Left ventricle myocardium inferior (tissue), 1 donor: ENCODE measurements at regions not wholly inside any gene's neighbourhood (a gene's known extent, or its start where the extent isn't known, plus 50 kb on each side); places are given as distances from the start of the nearest gene placed in this dataset.

ENCODE experiments used
- DNase-seq: peaks from one replicate; pipeline ENCODE4 v3.0.0-alpha.2; 2020
- H3K27ac ChIP-seq: fragments of 200-600 bp; replicated peaks from 2 replicates; pipeline ENCODE4 v1.8.0; 2021
- H3K27me3 ChIP-seq: fragments of 200-600 bp; 2 replicates; pipeline ENCODE4 v1.8.0; 2021; ENCODE audit warnings: low read depth
- H3K36me3 ChIP-seq: fragments of 200-600 bp; 2 replicates; pipeline ENCODE4 v1.8.0; 2021
- H3K4me1 ChIP-seq: fragments of 200-600 bp; 2 replicates; pipeline ENCODE4 v1.8.0; 2021
- H3K4me3 ChIP-seq: fragments of 200-600 bp; 2 replicates; pipeline ENCODE4 v1.8.0; 2021; ENCODE audit warnings: mild to moderate bottlenecking, moderate library complexity
- H3K9me3 ChIP-seq: fragments of 200-600 bp; replicated peaks from 2 replicates; pipeline ENCODE4 v1.8.0; 2021
- intact Hi-C: fragments of 100-400 bp; cut with micrococcal nuclease; formaldehyde crosslinking; loops from one replicate; pipeline ENCODE4 v1.11.0; 2022
- TF ChIP-seq, protein P1 (sequence below): fragments of 200-600 bp; IDR thresholded peaks from 2 replicates; pipeline ENCODE4 v1.8.0; 2021; ENCODE audit warnings: antibody characterized with exemption, mild to moderate bottlenecking, borderline replicate concordance
- donor health status: DM: no; HTN: yes; CAD: no; lungs with severe emphysema.

DNA sequence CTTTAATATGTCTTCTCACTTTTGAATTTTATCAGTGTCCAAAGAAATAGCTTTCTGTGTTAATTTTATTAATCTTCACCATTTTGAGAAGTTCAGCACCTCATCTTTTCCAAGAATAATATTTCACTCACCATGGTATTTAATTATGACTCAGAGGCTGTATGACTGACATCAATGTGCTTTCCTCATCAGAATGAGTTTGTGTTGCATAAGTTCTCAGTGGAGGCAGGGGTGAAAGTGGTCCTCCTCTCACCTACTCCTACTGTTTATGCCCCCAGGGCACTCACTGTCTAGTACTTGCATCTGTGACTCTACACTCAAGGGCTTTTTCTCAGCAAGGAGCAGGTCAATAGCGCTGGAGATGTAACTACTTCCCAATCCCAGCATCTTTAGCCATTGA is 905.3 kb upstream of the INTU start:
- no peak overlapping the region for H3K27ac ChIP-seq
- TF ChIP-seq, protein P1, sequence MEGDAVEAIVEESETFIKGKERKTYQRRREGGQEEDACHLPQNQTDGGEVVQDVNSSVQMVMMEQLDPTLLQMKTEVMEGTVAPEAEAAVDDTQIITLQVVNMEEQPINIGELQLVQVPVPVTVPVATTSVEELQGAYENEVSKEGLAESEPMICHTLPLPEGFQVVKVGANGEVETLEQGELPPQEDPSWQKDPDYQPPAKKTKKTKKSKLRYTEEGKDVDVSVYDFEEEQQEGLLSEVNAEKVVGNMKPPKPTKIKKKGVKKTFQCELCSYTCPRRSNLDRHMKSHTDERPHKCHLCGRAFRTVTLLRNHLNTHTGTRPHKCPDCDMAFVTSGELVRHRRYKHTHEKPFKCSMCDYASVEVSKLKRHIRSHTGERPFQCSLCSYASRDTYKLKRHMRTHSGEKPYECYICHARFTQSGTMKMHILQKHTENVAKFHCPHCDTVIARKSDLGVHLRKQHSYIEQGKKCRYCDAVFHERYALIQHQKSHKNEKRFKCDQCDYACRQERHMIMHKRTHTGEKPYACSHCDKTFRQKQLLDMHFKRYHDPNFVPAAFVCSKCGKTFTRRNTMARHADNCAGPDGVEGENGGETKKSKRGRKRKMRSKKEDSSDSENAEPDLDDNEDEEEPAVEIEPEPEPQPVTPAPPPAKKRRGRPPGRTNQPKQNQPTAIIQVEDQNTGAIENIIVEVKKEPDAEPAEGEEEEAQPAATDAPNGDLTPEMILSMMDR, result no peak
- intact Hi-C loops, result no loop called here

DNA sequence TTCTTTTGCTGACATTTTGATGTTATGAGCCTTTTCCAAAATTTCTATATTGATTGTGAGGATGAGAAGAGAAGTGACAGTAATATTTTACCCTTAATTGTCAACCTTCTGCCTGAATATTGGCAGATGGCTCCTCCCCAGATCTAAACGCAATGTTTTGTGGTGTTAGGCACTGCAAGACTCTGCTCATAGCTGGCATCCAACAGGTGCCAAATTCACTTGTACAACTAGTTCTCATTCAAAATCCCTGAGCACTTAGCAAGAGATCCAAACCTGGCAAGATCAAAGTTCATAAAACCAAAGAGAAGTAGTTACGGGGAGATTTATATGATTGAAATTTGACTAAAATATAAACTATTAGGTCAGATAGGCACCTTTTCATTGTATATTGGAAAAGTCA is 901.7 kb upstream of the INTU start:
- Histone ChIP-seq H3K4me3 (no peak overlapping the region), H3K9me3 (no peaks in the 10 kb centered on the region), H3K27me3 (no peaks in the 10 kb centered on the region), H3K36me3 (no peaks in the 10 kb centered on the region), H3K4me1 (peaks cover 5% of the 10 kb centered on the region), H3K27ac (no peak overlapping the region)
- no peak for DNase-seq
- intact Hi-C loops, result no loop called here
- TF ChIP-seq, protein P1, result no peak

More for the DNA sequence above, 905.3 kb upstream of the INTU start:
- no peak for DNase-seq
- H3K9me3 ChIP-seq, result no peaks in the 10 kb centered on the region
- H3K27me3 ChIP-seq, result no peaks in the 10 kb centered on the region
- no peak overlapping the region for H3K4me3 ChIP-seq
- no peaks in the 10 kb centered on the region for H3K36me3 ChIP-seq
- H3K4me1 ChIP-seq, result peaks cover 5% of the 10 kb centered on the region

DNA sequence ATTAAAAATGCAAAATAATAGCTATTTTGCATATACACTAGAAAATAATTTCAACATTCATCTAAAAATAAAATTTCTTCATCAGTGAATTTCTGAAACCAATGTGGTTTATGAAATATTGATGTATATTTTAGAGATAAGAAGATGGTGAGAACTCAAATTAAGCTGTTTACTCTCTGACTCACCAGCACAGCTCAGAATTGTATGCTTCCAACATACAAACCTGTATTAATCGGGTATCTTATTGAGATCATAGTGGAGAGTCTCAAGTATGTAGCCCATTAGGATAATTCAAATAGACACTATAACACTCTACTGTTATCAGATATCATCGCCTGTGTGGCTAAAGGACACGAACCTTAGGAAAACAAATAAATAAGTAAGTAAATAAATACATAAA is 899.5 kb upstream of the INTU start:
- H3K27ac ChIP-seq, result no peak overlapping the region
- intact Hi-C loops, result no loop called here
- H3K27me3 ChIP-seq, result no peaks in the 10 kb centered on the region
- H3K4me1 ChIP-seq, result peaks cover 5% of the 10 kb centered on the region
- TF ChIP-seq, protein P1, result no peak
- H3K9me3 ChIP-seq, result no peaks in the 10 kb centered on the region
- DNase-seq, result no peak
- no peak overlapping the region for H3K4me3 ChIP-seq
- no peaks in the 10 kb centered on the region for H3K36me3 ChIP-seq

DNA sequence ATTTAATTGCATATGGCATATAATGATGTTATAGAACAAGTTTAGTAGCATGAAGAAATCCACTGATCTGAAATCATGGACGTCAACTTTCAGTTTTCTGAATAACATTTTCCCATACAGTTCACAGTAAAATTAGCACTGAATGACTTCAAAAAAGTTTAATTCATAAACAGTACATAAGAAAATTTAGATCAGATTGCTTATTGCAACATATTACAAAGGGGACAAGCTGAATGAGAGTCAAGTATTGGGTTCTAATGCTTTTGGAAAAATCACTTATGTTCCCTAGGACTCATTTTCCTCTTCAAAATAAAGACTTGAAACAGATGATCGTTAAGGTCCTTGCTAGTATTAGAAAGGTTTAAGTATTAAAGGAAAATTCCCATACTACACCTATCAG is 898.3 kb upstream of the INTU start:
- no peaks in the 10 kb centered on the region for H3K27me3 ChIP-seq
- H3K4me1 ChIP-seq, result peaks cover 5% of the 10 kb centered on the region
- intact Hi-C loops, result no loop called here
- TF ChIP-seq, protein P1, result no peak
- DNase-seq, result no peak
- H3K4me3 ChIP-seq, result no peak overlapping the region
- no peaks in the 10 kb centered on the region for H3K9me3 ChIP-seq
- no peaks in the 10 kb centered on the region for H3K36me3 ChIP-seq
- H3K27ac ChIP-seq, result no peak overlapping the region

DNA sequence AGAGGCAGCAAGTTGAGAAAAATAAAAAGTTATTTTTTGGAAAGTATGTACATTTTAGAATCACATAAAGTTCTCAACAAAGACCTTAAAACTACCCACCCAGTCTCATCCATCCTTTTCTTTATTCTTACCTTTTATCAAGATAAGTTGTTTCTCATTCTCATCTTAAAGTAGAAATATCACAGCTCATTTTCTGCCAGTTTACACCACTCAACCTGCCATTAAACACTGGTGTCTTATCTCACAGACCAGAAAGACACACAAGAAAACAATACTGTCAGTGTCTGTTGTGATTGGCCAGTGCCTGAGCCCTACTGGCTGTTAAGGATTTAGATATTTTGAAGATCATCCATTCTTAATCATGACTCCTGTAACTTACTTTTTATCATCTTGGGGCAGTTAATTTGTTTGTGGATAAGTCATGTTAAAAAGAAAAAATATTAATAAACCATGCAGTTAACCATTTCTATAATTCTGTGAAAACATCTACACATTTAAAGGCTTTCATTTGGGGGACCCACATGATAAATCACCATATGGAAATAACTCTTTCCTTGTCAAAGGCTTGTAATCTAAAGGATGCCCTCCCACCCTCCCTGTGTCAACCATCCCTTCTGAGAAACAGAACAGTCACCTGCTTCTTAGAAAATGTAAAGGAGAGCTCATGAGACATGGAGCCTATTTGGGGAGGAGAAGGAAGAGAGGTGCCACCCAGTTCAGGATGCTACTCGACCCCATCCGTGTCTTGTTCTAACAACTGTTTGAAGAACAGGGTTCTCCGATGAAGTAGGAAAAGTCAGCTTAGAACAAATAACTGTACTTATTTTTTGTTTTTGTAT is 897.2 kb upstream of the INTU start:
- Histone ChIP-seq H3K9me3 (no peaks in the 10 kb centered on the region), H3K27ac (no peak overlapping the region), H3K4me1 (peaks cover 5% of the 10 kb centered on the region), H3K27me3 (no peaks in the 10 kb centered on the region), H3K4me3 (no peak overlapping the region), H3K36me3 (no peaks in the 10 kb centered on the region)
- no peak for DNase-seq
- intact Hi-C loops, result no loop called here
- TF ChIP-seq, protein P1, result no peak
